ENCODE measurements at regions not wholly inside any gene's neighbourhood (a gene's known extent, or its start where the extent isn't known, plus 50 kb on each side); places are given as distances from the start of the nearest gene placed in this dataset.

GRCh38 chr6:104573350-104573749 is 286.4 kb downstream of the HACE1 start:
- no peak for DNase-seq (ENCODE audit: low spot score)

DNA sequence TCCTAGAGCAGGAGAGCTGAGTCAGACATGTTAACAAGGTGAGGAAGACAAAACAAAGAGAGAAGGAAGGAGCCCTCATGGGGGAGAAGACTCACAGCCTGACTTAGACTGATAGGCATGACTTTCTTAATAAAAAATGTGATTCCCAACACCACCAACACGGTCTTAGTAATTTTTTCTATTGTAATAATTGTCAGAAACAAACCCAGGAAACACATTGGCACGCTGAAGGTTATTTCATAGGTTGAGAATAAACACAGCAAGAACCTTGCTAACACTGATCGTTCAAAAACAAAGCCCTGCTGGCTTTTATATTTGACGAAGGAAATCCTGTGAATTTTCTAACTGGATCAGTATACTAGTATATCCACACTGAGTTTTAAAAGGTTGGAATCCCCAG is 286.8 kb downstream of the HACE1 start:
- DNase-seq (ENCODE audit: low spot score), result no peak

DNA sequence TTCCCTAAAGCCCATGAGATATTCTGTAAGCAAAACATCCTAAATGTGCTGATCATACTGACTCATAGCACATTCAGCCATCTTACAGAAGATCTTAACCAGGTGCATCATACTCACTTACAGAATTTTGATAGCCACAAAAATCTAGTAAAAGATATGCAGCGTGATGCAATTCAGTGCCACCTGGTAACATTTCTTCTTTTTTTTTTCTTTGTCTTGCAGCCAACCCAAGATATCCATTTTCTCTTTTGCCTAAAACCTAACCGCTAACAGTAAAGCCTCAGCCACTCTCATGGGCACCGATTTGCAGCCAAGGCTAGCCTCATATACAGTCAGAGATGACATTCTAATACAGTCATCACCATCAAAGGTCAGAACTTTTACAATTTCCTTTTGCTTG is 293.3 kb downstream of the HACE1 start:
- no peak for DNase-seq (ENCODE audit: low spot score)

DNA sequence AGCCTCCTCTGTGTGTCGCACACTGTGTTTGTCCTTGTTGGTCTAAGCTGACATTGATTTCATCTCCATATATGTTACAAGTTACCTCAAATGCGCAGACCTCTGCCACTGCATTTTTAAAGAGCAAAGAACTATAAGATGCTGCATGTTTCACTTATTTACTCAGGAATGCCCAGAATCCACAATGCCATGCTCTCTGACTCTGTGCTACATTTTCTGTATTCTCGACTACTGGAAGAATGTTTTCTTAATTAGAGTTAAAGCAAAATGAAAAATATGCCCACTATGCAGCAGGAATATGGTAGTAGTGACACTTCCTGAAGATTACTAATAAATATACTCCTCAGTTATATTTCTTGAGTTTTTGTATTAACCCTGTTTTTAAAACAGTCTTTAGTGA is 296.4 kb downstream of the HACE1 start:
- DNase-seq (ENCODE audit: low spot score), result no peak

DNA sequence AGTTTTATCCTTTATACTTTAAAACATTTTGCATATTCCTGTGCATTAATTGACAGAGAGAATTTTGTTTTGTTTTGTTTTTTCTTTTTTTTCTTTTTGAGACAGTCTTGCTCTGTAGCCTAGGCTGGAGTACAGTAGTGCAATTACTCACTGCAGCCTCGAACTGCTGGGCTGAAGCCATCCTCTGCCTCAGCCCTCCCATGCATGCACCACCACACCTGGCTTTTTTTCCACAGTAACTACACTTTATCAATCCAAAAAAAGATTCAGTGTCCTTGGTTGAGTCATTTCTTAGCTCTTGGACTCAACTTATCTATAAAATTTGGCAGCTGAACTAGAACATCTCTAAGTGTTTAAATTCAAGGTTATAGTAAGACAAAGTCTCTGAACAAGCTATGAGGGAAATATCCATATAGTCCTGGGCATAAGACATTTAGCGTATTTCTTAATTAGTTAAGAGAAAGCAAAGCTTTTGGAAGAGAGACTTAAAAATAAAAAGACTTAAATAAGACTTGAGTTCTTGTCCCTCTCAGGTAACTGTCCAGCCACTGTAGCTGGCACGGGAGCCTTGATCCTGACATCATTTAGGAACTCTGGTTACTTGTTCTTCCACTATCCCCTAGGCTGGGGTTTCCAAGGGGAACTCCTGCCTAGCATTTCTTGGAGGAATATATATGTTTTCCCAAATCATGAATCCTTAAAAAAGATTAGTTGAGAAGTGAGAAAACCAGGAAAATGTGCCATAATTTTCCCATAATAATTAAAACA is 300.1 kb downstream of the HACE1 start:
- no peak for DNase-seq (ENCODE audit: low spot score)

DNA sequence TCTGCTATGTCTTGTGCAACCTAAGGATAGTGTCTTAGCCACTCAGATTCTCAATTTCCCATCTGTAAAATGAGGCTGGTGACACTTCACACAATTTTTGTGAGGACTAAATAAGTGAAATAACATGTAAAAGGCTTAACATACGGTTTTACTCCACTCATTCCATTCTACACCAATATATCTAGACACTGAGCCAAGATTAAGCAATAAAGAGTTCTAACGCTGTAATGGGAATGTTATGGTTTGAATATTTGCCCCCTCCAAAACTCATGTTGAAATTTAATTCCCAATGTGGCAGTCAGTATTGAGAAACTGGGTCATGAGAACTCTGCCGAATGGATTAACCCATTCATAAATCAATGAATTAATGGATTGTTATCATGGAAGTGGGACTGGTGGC is 301.0 kb downstream of the HACE1 start:
- no peak for DNase-seq (ENCODE audit: low spot score)

- DNase-seq (ENCODE audit: low spot score), result no peak
Measured at GRCh38 chr6:104548297-104548696, 311.4 kb downstream of the HACE1 start.

DNA sequence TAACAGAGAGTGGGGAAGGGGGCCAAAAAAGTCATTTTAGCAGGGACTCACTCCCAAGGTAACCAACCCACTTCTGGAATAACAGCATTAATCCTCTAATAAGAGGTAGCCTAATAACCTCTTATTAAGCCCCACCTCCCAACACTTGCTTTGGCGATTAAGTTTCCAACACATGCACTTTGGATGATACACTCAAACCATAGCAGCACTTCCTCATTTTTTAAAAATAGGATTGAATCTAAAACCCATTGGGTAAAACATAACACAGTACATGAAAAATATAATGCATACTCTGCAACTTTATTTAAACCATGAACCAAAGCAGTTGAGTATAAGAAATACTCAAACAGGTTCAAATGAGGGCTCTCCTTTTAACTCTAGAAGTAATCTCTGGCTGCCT is 318.3 kb downstream of the HACE1 start:
- DNase-seq (ENCODE audit: low spot score), result no peak

DNA sequence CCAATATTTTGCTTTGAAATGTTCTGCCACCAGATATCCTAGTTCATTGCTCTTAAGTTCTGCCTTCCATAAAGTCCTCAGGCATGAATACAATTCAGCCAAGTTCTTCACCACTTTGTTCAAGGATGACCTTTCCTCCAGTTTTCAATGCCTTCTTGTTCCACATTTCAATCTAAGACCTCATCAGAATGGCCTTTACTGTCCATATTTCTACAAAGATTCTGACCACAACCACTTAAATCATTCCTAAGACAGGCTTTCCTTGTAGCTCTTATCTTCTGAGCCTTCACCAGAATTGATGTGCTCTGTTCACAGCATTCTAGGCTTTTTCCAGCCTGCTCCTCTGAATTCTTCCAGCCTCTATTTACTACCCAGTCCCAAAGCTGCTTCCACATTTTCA is 319.0 kb downstream of the HACE1 start:
- no peak for DNase-seq (ENCODE audit: low spot score)

DNA sequence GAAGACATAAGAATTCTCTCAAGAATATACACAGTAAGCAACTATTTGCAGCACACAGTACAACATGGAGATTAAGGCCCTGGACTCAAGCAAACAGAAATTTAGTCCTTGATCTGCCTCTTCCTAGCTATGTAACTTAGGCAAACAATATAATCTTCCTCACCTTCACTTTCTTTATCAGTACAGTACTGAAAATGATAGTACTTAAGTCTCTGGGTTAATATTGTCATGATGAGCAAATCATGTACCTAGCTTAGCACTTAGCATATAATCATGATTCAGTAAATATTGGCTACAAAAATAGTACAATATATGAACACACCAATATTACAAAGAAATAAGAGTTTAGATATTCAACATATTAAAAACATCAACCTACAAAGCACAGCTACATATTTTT is 320.5 kb downstream of the HACE1 start:
- DNase-seq (ENCODE audit: low spot score), result no peak

DNA sequence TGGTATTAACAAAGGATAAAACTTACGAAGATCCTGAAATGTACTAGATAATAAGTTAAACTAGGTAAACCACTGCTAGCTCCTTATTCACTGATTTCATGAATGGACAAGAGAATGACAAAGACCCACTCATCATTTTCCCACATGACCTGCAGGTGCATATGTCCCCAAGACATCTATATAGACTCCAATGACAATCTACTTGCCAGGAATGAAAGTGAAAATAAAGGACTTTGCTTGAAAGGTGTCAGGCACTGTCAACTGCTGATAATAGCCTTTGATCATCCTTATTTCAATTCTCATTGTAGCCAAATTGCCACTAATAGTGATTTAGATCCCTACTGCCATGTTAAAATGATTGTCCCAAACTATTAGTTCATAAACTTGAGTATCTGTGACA is 321.8 kb downstream of the HACE1 start:
- no peak for DNase-seq (ENCODE audit: low spot score)

DNA sequence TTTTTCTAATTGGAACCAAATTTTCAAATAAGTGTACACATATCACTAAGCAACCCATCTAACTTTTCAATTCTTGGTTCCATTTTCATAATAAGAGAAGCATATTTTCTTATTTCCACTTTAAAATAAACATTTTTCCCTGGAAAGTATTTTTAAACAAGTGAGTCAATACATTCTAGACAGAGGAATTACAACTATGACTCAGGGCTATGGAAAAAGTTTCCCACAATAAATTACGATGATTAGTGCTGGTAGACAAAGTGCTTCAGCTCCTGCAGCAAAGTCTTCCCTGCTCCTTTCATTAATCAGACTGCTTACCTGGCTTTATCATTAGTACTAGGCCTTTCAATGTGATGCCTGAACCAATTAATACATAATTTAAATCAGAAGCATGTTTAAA is 322.5 kb downstream of the HACE1 start:
- DNase-seq (ENCODE audit: low spot score), result no peak

DNA sequence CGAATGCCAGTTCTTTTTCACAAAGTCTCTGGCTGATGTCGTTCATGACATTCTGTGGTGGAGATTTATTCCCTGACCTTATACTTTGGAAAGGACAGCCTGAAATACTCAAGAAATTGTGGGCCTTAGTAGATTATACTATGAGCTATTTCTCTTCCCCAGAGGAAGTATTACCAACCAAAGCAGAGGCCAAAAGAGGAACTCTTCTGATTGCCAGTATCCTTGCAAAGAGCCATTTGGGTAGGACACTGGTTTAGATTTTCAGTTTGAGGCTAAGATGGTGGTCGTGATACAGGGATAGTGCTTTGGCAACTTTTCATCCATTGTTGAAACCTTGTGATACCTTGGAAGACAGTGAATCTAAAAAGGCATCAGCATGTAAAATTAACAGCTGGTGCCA is 327.3 kb downstream of the HACE1 start:
- DNase-seq (ENCODE audit: low spot score), result no peak

DNA sequence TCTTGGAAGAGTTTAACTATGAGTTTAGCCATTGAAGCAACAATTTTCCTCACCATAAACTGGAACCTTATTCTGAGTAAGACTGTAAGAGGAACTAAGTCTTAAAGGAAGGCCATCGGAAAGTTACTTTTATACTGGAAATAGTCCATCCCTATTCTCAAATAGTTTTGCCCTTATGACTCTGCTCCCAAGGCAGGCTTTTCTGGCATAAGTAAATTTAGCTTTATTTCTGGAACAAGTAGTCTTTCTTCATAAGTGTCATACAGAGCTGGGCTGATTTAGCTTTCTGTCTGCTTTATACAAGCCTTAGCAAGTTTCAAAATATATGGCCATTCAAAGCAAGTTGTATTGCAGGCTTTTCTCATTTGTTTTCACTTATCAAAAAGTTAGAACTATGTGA is 328.1 kb downstream of the HACE1 start:
- no peak for DNase-seq (ENCODE audit: low spot score)

DNA sequence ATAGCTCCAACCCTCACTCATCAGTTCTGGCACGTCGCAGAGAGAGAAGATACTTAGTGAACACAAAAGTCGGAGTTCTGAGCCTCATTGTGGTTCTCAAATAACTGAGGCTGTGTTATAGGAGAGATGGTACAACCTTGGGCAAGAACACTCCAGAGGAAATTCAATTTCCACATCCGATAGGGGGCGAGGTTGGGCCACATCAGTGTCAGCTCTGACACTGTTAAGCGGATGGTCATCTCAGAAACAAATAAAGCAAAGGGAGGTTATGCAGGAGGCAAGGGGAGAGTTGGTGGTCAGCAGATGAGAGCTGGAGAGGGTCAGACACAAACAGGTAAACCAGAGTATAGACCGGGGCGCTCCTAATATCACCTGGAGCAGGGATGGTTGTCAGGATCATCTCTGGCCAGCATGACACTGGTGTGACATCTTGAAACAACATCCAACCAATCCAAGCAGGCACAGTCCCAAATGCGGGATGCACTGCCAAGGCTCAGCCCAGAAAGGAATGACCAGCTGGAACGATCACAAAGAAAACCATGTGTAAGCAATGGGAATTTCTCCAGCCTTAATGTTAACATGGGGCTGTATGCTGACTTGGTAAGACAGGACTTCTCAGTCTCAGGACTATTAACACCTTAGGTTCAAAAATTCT is 331.8 kb downstream of the HACE1 start:
- no peak for DNase-seq (ENCODE audit: low spot score)

GRCh38 chr6:104527311-104527710 is 332.4 kb downstream of the HACE1 start:
- DNase-seq (ENCODE audit: low spot score), result no peak

DNA sequence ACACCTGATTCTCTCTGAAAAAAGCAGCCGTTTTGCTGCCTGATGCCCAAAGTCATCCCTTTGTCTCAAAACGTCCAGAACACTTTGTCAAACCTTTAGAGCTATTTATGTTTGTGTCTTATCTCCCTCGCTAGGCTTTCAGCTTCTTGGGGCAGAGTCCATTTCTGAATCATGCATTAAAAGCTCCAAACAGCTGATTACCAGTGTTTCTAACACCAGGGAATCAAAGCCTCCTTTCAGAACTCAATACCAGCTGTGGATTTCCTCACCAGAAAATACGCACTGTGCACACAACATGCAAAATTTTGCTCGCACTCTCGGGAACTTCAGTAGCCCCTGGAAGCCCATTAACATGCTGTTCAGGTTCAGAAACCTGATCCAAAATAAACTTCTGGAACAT is 333.3 kb downstream of the HACE1 start:
- DNase-seq (ENCODE audit: low spot score), result no peak

- DNase-seq (ENCODE audit: low spot score), result peak; percentile 55
Measured at GRCh38 chr6:104525677-104526322, 333.9 kb downstream of the HACE1 start.

GRCh38 chr6:104522533-104522932 is 337.2 kb downstream of the HACE1 start:
- DNase-seq (ENCODE audit: low spot score), result no peak

DNA sequence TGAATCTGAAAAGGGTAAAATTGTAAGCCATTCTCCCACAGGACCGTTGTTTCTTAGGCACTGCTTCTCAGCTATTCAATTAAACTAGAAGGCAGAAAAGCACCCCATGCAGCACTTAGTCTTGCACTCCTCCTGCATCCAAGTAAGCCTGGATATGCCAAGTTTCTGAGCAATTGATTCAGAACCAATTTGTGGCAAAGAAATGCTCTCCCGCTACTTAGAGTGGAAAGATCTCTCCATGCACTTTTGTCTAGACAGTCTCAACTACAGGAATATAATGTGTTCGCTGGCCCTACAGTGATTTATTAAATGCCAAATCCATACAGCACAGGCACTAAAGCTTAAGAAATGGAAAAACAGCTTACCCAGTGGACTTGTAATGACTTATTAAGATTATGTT is 338.5 kb downstream of the HACE1 start:
- no peak for DNase-seq (ENCODE audit: low spot score)

GRCh38 chr6:104519566-104519965 is 340.2 kb downstream of the HACE1 start:
- no peak for DNase-seq (ENCODE audit: low spot score)

DNA sequence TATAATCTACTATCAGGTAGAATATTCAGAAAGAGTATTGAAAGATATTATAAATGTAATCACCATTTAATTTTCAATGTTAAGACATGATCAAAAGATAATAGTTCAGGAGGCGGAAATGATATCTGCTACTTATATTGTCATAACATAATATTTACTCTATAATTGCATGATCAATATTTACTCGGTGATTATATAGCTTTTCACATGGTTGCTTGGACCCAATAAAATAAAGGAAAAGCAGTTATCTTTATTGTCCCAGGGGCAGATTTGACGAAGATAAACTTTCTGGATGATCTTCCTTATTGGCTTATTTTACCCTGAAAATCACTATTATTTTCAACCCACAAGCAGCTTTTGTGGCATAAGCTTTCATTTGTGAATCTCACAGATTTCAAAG is 350.4 kb downstream of the HACE1 start:
- no peak for DNase-seq (ENCODE audit: low spot score)

DNA sequence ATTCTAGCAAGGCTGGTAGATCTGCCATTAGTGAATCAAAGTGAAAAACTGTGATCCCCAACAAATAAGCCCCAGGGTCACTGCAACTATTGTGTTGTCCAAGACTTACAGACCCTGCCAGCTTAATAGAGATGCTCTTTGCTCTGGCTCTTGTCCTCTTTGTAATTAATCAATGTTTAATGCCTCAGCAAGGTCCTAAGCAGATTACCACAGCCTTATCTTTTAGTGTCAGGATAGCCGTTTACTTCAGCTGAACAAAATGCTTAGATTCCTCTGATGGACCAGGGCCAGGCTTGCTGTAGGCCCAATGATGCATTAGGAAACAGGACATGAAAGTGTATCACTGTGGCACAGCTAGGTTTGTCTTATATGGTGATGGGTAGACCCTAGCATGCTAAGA is 353.3 kb downstream of the HACE1 start:
- no peak for DNase-seq (ENCODE audit: low spot score)

DNA sequence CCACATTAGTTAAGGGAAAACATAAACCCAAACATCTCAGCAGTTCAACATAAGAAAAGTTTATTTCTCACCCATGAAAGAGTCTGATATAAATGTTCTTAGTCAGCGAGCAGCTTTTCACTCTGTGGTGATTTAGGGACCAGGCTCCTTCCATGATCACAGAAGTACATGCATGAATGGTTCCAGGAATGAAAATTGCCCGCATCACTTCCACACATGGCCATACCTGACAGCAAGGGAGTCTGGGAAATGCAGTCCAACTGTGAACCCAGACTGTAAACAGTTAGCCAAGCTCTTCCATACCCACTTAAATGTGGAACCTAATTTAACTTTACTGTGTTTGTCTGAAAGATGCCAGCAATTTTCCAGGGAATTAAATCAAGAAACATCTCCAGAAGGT is 353.9 kb downstream of the HACE1 start:
- no peak for DNase-seq (ENCODE audit: low spot score)

Measured in CD4-positive, alpha-beta T cell treated with Interleukin-6 at 100 ng/mL for 8 hours (primary cell).